GM19240 (cell line): ENCODE measurements at regions not wholly inside any gene's neighbourhood (a gene's known extent, or its start where the extent isn't known, plus 50 kb on each side); places are given as distances from the start of the nearest gene placed in this dataset.

Source experiments
- DNase-seq: peaks from one replicate; pipeline ENCODE4 v3.0.0; 2011; ENCODE audit warnings: low spot score; ENCODE audit not compliant: insufficient read length

- DNase-seq, result no peak
Observed at GRCh38 chrX:38887222-38887621, 86.0 kb downstream of the MID1IP1 start.

- no peak for DNase-seq
Observed at GRCh38 chrX:38890326-38890725, 89.1 kb downstream of the MID1IP1 start.

- DNase-seq, result no peak
Observed at GRCh38 chrX:38890963-38891362, 89.7 kb downstream of the MID1IP1 start.

- no peak for DNase-seq
Observed at GRCh38 chrX:38891641-38892413, 90.6 kb downstream of the MID1IP1 start.

- no peak for DNase-seq
Observed at GRCh38 chrX:38893441-38893840, 92.2 kb downstream of the MID1IP1 start.

GRCh38 chrX:38895775-38896174 is 94.5 kb downstream of the MID1IP1 start:
- DNase-seq, result no peak

GRCh38 chrX:38896724-38897298 is 95.6 kb downstream of the MID1IP1 start:
- no peak for DNase-seq

- no peak for DNase-seq
Observed at GRCh38 chrX:38898261-38898660, 97.0 kb downstream of the MID1IP1 start.

GRCh38 chrX:38899650-38900049 is 98.4 kb downstream of the MID1IP1 start:
- no peak for DNase-seq

GRCh38 chrX:38900719-38901118 is 99.5 kb downstream of the MID1IP1 start:
- no peak for DNase-seq

- no peak for DNase-seq
Observed at GRCh38 chrX:38902972-38903492, 101.8 kb downstream of the MID1IP1 start.

GRCh38 chrX:38916801-38917200 is 115.5 kb downstream of the MID1IP1 start:
- no peak for DNase-seq

- no peak for DNase-seq
Observed at GRCh38 chrX:38917954-38918353, 116.7 kb downstream of the MID1IP1 start.

GRCh38 chrX:38919202-38919601 is 117.9 kb downstream of the MID1IP1 start:
- DNase-seq, result no peak

- DNase-seq, result no peak
Observed at GRCh38 chrX:38919853-38920528, 118.7 kb downstream of the MID1IP1 start.

GRCh38 chrX:38923451-38923969 is 122.3 kb downstream of the MID1IP1 start:
- DNase-seq, result no peak

GRCh38 chrX:38927592-38927991 is 126.3 kb downstream of the MID1IP1 start:
- no peak for DNase-seq

- no peak for DNase-seq
Observed at GRCh38 chrX:38929966-38930421, 128.7 kb downstream of the MID1IP1 start.

- no peak for DNase-seq
Observed at GRCh38 chrX:38930474-38930873, 129.2 kb downstream of the MID1IP1 start.

GRCh38 chrX:38935561-38935960 is 134.3 kb downstream of the MID1IP1 start:
- no peak for DNase-seq

GRCh38 chrX:38937400-38937799 is 136.1 kb downstream of the MID1IP1 start:
- DNase-seq, result no peak

GRCh38 chrX:38937926-38938325 is 136.7 kb downstream of the MID1IP1 start:
- no peak for DNase-seq
